ENCODE measurements at regions not wholly inside any gene's neighbourhood (a gene's known extent, or its start where the extent isn't known, plus 50 kb on each side); places are given as distances from the start of the nearest gene placed in this dataset.
"Not testable (repeated sequence)": the region's sequence is repeated elsewhere in the genome, so short reads cannot be mapped to it uniquely, and the experiment has no call there.

- ATAC-seq (replicated peaks), result no peak
- Mint-ChIP-seq H3K9me3 (peaks cover 9 to 10% of the 10 kb centered on the region in 2 donors), H3K4me1 (ENCODE audit: low read depth in 2 of 2) (no peaks in the 10 kb centered on the region), H3K36me3 (ENCODE audit: insufficient read depth) (no peaks in the 10 kb centered on the region), H3K27ac (no peak overlapping the region), H3K4me3 (no peak overlapping the region), H3K27me3 (no peaks in the 10 kb centered on the region)
- no peak for DNase-seq
Observed at GRCh38 chr2:51778806-51779205, 746.9 kb upstream of the NRXN1 start.

- not testable (repeated sequence) for DNase-seq; H3K4me1 Mint-ChIP-seq (ENCODE audit: low read depth in 2 of 2); ATAC-seq (replicated peaks); H3K36me3 Mint-ChIP-seq (ENCODE audit: insufficient read depth); H3K4me3 Mint-ChIP-seq; H3K27me3 Mint-ChIP-seq; H3K27ac Mint-ChIP-seq
- peaks cover 18 to 32% of the 10 kb centered on the region in 2 donors for H3K9me3 Mint-ChIP-seq
Observed at GRCh38 chr2:51774606-51775005, 742.7 kb upstream of the NRXN1 start.

GRCh38 chr2:51760441-51760840 is 728.5 kb upstream of the NRXN1 start:
- Mint-ChIP-seq H3K27ac (no peak overlapping the region), H3K9me3 (peaks cover 5 to 10% of the 10 kb centered on the region in 2 donors), H3K36me3 (ENCODE audit: insufficient read depth) (no peaks in the 10 kb centered on the region), H3K4me1 (ENCODE audit: low read depth in 2 of 2) (no peaks in the 10 kb centered on the region), H3K4me3 (no peak overlapping the region), H3K27me3 (no peaks in the 10 kb centered on the region)
- no peak for DNase-seq
- no peak for ATAC-seq (replicated peaks)

GRCh38 chr2:51758081-51758480 is 726.1 kb upstream of the NRXN1 start:
- DNase-seq, result no peak
- no peaks in the 10 kb centered on the region for H3K27me3 Mint-ChIP-seq
- no peaks in the 10 kb centered on the region for H3K36me3 Mint-ChIP-seq (ENCODE audit: insufficient read depth)
- no peak overlapping the region for H3K4me3 Mint-ChIP-seq
- peaks cover 5 to 10% of the 10 kb centered on the region in 2 donors for H3K9me3 Mint-ChIP-seq
- H3K27ac Mint-ChIP-seq, result no peak overlapping the region
- H3K4me1 Mint-ChIP-seq (ENCODE audit: low read depth in 2 of 2), result no peaks in the 10 kb centered on the region
- ATAC-seq (replicated peaks), result no peak

GRCh38 chr2:51734115-51734514 is 702.2 kb upstream of the NRXN1 start:
- no peaks in the 10 kb centered on the region for H3K36me3 Mint-ChIP-seq (ENCODE audit: insufficient read depth)
- no peaks in the 10 kb centered on the region for H3K4me1 Mint-ChIP-seq (ENCODE audit: low read depth in 2 of 2)
- H3K4me3 Mint-ChIP-seq, result no peak overlapping the region
- DNase-seq (no peak), ATAC-seq (replicated peaks) (no peak)
- no peaks in the 10 kb centered on the region for H3K27me3 Mint-ChIP-seq
- no peak overlapping the region for H3K27ac Mint-ChIP-seq
- peaks cover 6 to 9% of the 10 kb centered on the region in 2 donors for H3K9me3 Mint-ChIP-seq

- Mint-ChIP-seq H3K27ac (no peak overlapping the region), H3K4me1 (ENCODE audit: low read depth in 2 of 2) (no peaks in the 10 kb centered on the region), H3K36me3 (ENCODE audit: insufficient read depth) (peaks cover 3% of the 10 kb centered on the region), H3K9me3 (peaks cover 0 to 10% of the 10 kb centered on the region in 2 donors), H3K27me3 (no peaks in the 10 kb centered on the region), H3K4me3 (no peak overlapping the region)
- ATAC-seq (replicated peaks) (no peak), DNase-seq (no peak)
Observed at GRCh38 chr2:51723691-51724090, 691.8 kb upstream of the NRXN1 start.

- DNase-seq (no peak), ATAC-seq (replicated peaks) (no peak)
- no peak overlapping the region for H3K27ac Mint-ChIP-seq
- H3K9me3 Mint-ChIP-seq, result peaks cover 0 to 10% of the 10 kb centered on the region in 2 donors
- no peaks in the 10 kb centered on the region for H3K27me3 Mint-ChIP-seq
- H3K36me3 Mint-ChIP-seq (ENCODE audit: insufficient read depth), result no peaks in the 10 kb centered on the region
- no peak overlapping the region for H3K4me3 Mint-ChIP-seq
- no peaks in the 10 kb centered on the region for H3K4me1 Mint-ChIP-seq (ENCODE audit: low read depth in 2 of 2)
Observed at GRCh38 chr2:51722311-51722710, 690.4 kb upstream of the NRXN1 start.

- H3K9me3 Mint-ChIP-seq, result peaks cover 0 to 10% of the 10 kb centered on the region in 2 donors
- H3K4me1 Mint-ChIP-seq (ENCODE audit: low read depth in 2 of 2), result no peaks in the 10 kb centered on the region
- DNase-seq (no peak), ATAC-seq (replicated peaks) (no peak)
- no peaks in the 10 kb centered on the region for H3K36me3 Mint-ChIP-seq (ENCODE audit: insufficient read depth)
- H3K27ac Mint-ChIP-seq, result no peak overlapping the region
- H3K4me3 Mint-ChIP-seq, result no peak overlapping the region
- no peaks in the 10 kb centered on the region for H3K27me3 Mint-ChIP-seq
Observed at GRCh38 chr2:51720826-51721225, 688.9 kb upstream of the NRXN1 start.

GRCh38 chr2:51718881-51719280 is 686.9 kb upstream of the NRXN1 start:
- no peak for ATAC-seq (replicated peaks)

GRCh38 chr2:51717312-51717711 is 685.4 kb upstream of the NRXN1 start:
- ATAC-seq (replicated peaks) (no peak), DNase-seq (no peak)
- Mint-ChIP-seq H3K36me3 (ENCODE audit: insufficient read depth) (no peaks in the 10 kb centered on the region), H3K9me3 (peaks cover 0 to 7% of the 10 kb centered on the region in 2 donors), H3K4me1 (ENCODE audit: low read depth in 2 of 2) (no peaks in the 10 kb centered on the region), H3K4me3 (no peak overlapping the region), H3K27me3 (no peaks in the 10 kb centered on the region), H3K27ac (no peak overlapping the region)

More at GRCh38 chr2:51718881-51719280, 686.9 kb upstream of the NRXN1 start:
- Mint-ChIP-seq H3K4me3 (no peak overlapping the region), H3K27ac (no peak overlapping the region), H3K9me3 (peaks cover 0 to 13% of the 10 kb centered on the region in 2 donors), H3K4me1 (ENCODE audit: low read depth in 2 of 2) (no peaks in the 10 kb centered on the region), H3K36me3 (ENCODE audit: insufficient read depth) (no peaks in the 10 kb centered on the region), H3K27me3 (no peaks in the 10 kb centered on the region)
- DNase-seq, result no peak

GRCh38 chr2:51711766-51712165 is 679.8 kb upstream of the NRXN1 start:
- ATAC-seq (replicated peaks) (no peak), DNase-seq (no peak)
- Mint-ChIP-seq H3K27me3 (no peaks in the 10 kb centered on the region), H3K4me1 (ENCODE audit: low read depth in 2 of 2) (no peaks in the 10 kb centered on the region), H3K9me3 (peaks cover 7 to 11% of the 10 kb centered on the region in 2 donors), H3K27ac (no peak overlapping the region), H3K4me3 (no peak overlapping the region), H3K36me3 (ENCODE audit: insufficient read depth) (no peaks in the 10 kb centered on the region)

- DNase-seq (no peak), ATAC-seq (replicated peaks) (no peak)
- Mint-ChIP-seq H3K27ac (no peak overlapping the region), H3K9me3 (peaks cover 7 to 11% of the 10 kb centered on the region in 2 donors), H3K36me3 (ENCODE audit: insufficient read depth) (no peaks in the 10 kb centered on the region), H3K27me3 (no peaks in the 10 kb centered on the region), H3K4me3 (no peak overlapping the region), H3K4me1 (ENCODE audit: low read depth in 2 of 2) (no peaks in the 10 kb centered on the region)
Observed at GRCh38 chr2:51710222-51710621, 678.3 kb upstream of the NRXN1 start.

- Mint-ChIP-seq H3K4me3 (no peak overlapping the region), H3K27me3 (no peaks in the 10 kb centered on the region), H3K4me1 (ENCODE audit: low read depth in 2 of 2) (no peaks in the 10 kb centered on the region), H3K36me3 (ENCODE audit: insufficient read depth) (no peaks in the 10 kb centered on the region), H3K27ac (no peak overlapping the region), H3K9me3 (peaks cover 10 to 13% of the 10 kb centered on the region in 2 donors)
- ATAC-seq (replicated peaks), result no peak
- DNase-seq, result no peak
Observed at GRCh38 chr2:51707625-51708024, 675.7 kb upstream of the NRXN1 start.

- H3K36me3 Mint-ChIP-seq (ENCODE audit: insufficient read depth), result no peaks in the 10 kb centered on the region
- no peak overlapping the region for H3K4me3 Mint-ChIP-seq
- no peaks in the 10 kb centered on the region for H3K27me3 Mint-ChIP-seq
- no peak for ATAC-seq (replicated peaks)
- DNase-seq, result no peak
- H3K9me3 Mint-ChIP-seq, result peaks cover 9 to 15% of the 10 kb centered on the region in 2 donors
- H3K4me1 Mint-ChIP-seq (ENCODE audit: low read depth in 2 of 2), result no peaks in the 10 kb centered on the region
- H3K27ac Mint-ChIP-seq, result no peak overlapping the region
Observed at GRCh38 chr2:51706220-51706619, 674.3 kb upstream of the NRXN1 start.

- Mint-ChIP-seq H3K9me3 (peaks cover 8 to 15% of the 10 kb centered on the region in 2 donors), H3K4me3 (no peak overlapping the region), H3K36me3 (ENCODE audit: insufficient read depth) (no peaks in the 10 kb centered on the region), H3K27ac (no peak overlapping the region), H3K4me1 (ENCODE audit: low read depth in 2 of 2) (no peaks in the 10 kb centered on the region), H3K27me3 (no peaks in the 10 kb centered on the region)
- DNase-seq (no peak), ATAC-seq (replicated peaks) (no peak)
Observed at GRCh38 chr2:51705417-51705816, 673.5 kb upstream of the NRXN1 start.

Measured in effector memory CD8-positive, alpha-beta T cell (primary cell).